Large intestine (tissue), 3 donors: ENCODE measurements at regions not wholly inside any gene's neighbourhood (a gene's known extent, or its start where the extent isn't known, plus 50 kb on each side); places are given as distances from the start of the nearest gene placed in this dataset.
A peak's percentile ranks its signal among the peaks of the same experiment; 100 is the strongest.

Experiments
- DNase-seq, 2 donors: peaks; one replicate each; pipeline versions ENCODE4 v3.0.0 to v3.0.0-alpha.2; 2013
- H3K27ac ChIP-seq: one replicate; pipeline ENCODE4 v1.5.1; 2013; ENCODE audit warnings: low read length
- H3K27me3 ChIP-seq: 2 replicates; pipeline ENCODE4 v1.6.1; 2013; ENCODE audit warnings: low read length; ENCODE audit not compliant: control insufficient read depth, insufficient read depth
- H3K36me3 ChIP-seq: 2 replicates; pipeline ENCODE4 v1.6.1; 2013; ENCODE audit warnings: low read length; ENCODE audit not compliant: control insufficient read depth, insufficient read depth
- H3K4me1 ChIP-seq: one replicate; pipeline ENCODE4 v1.6.1; 2013; ENCODE audit warnings: low read length; ENCODE audit not compliant: control insufficient read depth, insufficient read depth
- H3K4me3 ChIP-seq: one replicate; pipeline ENCODE4 v1.5.1; 2013; ENCODE audit warnings: low read length
- H3K9me3 ChIP-seq: one replicate; pipeline ENCODE4 v1.6.1; 2013; ENCODE audit warnings: mild to moderate bottlenecking, low read depth, low read length, moderate library complexity; ENCODE audit not compliant: control insufficient read depth
- WGBS: methylation state at CpG from one replicate; pipeline ENCODE4 v1.1.5; 2013; ENCODE audit warnings: low lambda C conversion rate; ENCODE audit not compliant: insufficient coverage; 5-methylcytosine and 5-hydroxymethylcytosine counted together

DNA sequence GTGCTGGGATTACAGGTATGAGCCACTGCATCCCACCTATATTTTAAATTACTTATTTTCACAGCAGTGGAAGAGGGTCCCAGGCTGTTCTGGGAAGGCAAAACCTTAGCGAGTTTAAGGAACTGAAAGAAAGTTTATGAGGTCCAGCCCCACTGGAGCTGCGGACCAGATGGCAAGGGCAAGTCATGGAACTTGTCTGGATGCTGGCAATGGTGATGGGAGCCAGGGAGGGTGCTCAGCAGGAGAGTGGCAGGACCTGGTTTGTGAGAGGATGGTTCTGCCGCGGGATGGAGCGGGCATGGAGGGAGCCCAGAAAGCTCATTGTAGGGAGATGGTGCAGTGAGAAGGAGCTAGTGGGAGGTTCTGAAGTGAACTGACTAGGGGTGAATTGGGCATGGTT lies 50.6 kb upstream of the SLC45A1 start:
- no peak overlapping the region for H3K27ac ChIP-seq

DNA sequence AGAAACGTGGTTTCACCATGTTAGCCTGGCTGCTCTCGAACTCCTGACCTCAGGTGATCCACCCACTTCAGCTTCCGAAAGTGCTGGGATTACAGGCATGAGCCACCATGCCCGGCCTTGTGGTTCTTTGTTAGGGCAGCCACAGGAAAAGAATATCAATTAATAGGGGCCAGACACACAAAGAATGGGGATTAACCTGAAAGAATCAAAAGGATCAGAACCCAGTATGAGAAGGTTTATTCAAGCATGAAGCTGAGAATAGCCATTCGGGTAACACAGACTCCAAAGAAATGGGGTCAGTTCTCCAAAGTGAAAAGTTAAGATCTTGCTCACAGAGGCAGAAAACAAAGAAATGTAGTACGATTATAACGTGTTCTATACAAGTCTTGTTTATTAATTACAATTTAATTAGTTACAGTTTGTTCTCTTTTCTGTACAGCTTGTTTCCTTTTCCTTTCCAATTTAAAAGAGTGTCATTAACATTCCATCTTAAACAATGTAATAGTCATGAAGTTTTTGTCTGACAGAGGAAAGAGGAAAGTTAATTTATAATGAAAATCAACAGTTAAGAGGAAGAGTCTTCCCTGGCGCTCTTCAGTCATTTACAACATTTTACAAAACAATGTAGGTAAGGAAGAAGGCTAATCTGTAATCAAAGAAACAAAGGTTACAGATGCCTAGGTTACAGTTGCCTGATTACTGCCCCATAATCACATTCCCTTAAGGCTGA lies 51.3 kb upstream of the SLC45A1 start:
- Histone ChIP-seq H3K27ac (no peak overlapping the region), H3K27me3 (no peaks in the 10 kb centered on the region), H3K36me3 (no peaks in the 10 kb centered on the region), H3K9me3 (no peaks in the 10 kb centered on the region), H3K4me1 (peaks cover 6% of the 10 kb centered on the region), H3K4me3 (no peak overlapping the region)
- WGBS = 43% methylated on average over 3 of the region's 8 CpGs
- no peak for DNase-seq

More for the DNA sequence above, 50.6 kb upstream of the SLC45A1 start:
- no peaks in the 10 kb centered on the region for H3K9me3 ChIP-seq
- no peak overlapping the region for H3K4me3 ChIP-seq
- DNase-seq = no peak
- H3K4me1 ChIP-seq = peaks cover 6% of the 10 kb centered on the region
- no peaks in the 10 kb centered on the region for H3K27me3 ChIP-seq
- no peaks in the 10 kb centered on the region for H3K36me3 ChIP-seq
- 83% methylated on average over 2 of the region's 5 CpGs for WGBS

DNA sequence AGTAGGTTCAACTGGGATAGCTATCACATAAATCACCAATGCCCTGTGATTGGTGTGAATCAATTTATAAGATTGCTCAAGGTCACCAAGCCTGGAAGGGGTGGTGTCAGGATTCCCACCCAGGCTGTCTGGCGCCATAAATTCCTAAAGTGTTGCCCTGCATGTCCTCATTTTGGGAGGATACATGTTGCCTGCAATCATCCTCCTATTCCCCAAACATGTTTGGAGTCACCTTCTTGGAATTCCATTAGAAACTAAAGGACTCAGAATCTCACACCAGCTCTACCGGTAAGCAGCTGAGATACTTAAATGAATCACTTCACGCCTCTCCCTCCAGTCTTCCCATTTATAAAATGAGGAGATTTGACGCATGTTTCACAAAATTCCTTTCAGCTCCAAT lies 54.1 kb upstream of the SLC45A1 start:
- Histone ChIP-seq H3K27ac (no peak overlapping the region), H3K36me3 (no peaks in the 10 kb centered on the region), H3K4me3 (no peak overlapping the region), H3K27me3 (no peaks in the 10 kb centered on the region), H3K4me1 (peaks cover 18% of the 10 kb centered on the region), H3K9me3 (no peaks in the 10 kb centered on the region)
- no peak for DNase-seq
- WGBS = 80% methylated on average over 1 of the region's 4 CpGs

DNA sequence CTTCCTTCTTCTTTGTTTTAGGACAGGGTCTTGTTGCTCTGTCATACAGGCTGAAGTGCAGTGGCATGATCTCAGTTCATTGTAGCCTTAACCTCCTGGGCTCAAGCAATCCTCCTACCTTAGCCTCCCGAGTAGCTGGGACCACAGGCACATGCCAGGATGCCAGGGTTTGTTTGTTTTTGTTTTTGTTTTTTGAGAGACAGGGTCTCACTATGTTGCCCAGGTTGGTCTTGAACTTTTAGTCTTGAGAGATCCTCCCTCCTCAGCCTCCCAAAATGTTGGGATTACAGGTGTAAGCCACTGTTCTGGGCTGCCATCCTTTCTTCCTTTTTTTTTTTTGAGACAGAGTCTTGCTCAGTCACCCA lies 56.5 kb upstream of the SLC45A1 start:
- H3K4me1 ChIP-seq = peaks cover 26% of the 10 kb centered on the region
- no peaks in the 10 kb centered on the region for H3K36me3 ChIP-seq
- no CpG with 5 or more reads among the region's 1 CpG for WGBS
- no peaks in the 10 kb centered on the region for H3K27me3 ChIP-seq
- no peaks in the 10 kb centered on the region for H3K9me3 ChIP-seq
- no peak for DNase-seq
- no peak overlapping the region for H3K27ac ChIP-seq
- H3K4me3 ChIP-seq = no peak overlapping the region

DNA sequence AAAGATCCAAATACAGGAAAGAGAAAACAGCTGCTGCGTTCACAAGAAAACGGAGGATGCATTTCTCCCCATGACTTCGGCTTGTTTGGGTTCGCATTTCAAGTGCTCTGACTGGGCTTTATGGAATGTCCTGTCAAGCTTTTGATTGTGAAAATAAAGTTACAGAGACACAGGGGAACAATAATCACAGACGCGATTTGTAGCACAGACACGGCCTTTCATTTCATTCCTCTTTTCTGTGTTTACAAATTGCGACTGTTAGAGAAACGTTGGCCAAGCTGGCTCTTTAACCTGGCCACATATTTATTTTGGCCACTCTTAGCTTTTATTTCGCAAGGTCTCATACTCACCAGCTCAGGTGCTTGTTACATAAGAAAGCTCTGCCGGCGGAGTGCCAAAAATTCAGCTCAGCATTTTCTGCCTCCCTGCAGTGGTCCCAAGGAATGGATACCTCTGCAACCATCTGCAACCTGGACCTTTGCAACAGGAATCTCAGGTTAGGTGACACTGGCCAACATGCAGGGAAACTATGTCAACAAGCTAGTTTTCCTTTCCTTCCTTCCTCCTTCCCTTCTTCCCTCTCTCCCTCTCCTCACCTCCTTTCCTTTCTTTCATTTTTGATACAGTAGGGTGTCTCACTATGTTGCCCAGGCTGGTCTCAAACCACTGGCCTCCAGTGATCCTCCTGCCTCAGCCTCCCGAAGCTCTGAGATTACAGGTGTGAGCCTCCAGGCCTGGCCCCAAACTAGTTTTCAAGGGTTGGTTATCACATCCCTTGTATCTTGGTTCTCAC lies 58.2 kb upstream of the SLC45A1 start:
- peak overlapping the region; percentile 91 for H3K27ac ChIP-seq
- DNase-seq = peak in 1 of 2 donors; percentile 44
- WGBS = 50% methylated on average over 2 of the region's 13 CpGs
- no peaks in the 10 kb centered on the region for H3K27me3 ChIP-seq
- H3K36me3 ChIP-seq = no peaks in the 10 kb centered on the region
- H3K4me1 ChIP-seq = peaks cover 26% of the 10 kb centered on the region
- H3K9me3 ChIP-seq = no peaks in the 10 kb centered on the region
- H3K4me3 ChIP-seq = peak overlapping the region; percentile 3

DNA sequence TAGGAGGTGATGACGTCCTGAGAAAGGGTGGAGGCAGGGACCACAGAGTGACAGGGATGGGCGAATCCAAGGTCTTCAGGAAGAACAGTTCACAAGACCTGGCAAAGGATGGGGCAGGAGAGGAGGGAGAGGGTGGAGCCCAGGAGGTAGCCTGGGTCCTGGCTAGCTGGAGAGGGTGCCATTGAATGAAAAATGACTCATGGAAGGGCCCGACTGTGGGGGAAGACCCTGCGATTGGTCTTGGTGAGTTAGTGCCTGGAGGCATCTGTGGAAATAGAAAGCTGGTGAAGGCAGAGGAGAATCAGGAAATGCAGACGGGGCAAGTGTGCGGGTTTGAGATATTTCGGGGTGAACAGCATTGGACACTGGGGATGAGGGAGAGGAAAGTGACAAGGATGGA lies 60.3 kb upstream of the SLC45A1 start:
- H3K4me3 ChIP-seq = no peak overlapping the region
- DNase-seq = no peak
- no peaks in the 10 kb centered on the region for H3K27me3 ChIP-seq
- no peaks in the 10 kb centered on the region for H3K36me3 ChIP-seq
- peaks cover 26% of the 10 kb centered on the region for H3K4me1 ChIP-seq
- 100% methylated on average over 3 of the region's 7 CpGs for WGBS
- H3K9me3 ChIP-seq = no peaks in the 10 kb centered on the region
- H3K27ac ChIP-seq = no peak overlapping the region

DNA sequence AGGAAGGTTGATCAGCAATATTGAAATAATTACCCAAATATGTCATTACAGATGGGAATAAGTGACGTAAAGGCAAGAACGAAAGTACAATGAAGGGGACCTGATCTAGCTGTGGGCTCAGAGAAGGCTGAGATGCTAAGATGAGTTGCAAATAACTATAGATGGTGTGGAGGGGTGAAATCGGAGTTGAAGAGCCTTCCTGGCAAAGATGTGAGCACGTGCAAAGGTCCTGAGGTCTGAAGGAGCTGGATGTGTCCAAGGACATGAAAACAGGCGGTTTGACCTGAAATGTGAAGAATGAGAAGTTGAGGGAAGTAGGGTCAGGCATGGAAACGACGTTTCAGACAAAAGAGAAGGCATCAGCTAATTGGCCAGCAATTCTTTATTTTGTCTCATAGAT lies 61.6 kb upstream of the SLC45A1 start:
- H3K4me1 ChIP-seq = peaks cover 26% of the 10 kb centered on the region
- 96% methylated on average over 5 of the region's 7 CpGs for WGBS
- no peaks in the 10 kb centered on the region for H3K27me3 ChIP-seq
- no peak overlapping the region for H3K27ac ChIP-seq
- H3K4me3 ChIP-seq = no peak overlapping the region
- H3K36me3 ChIP-seq = no peaks in the 10 kb centered on the region
- no peaks in the 10 kb centered on the region for H3K9me3 ChIP-seq
- DNase-seq = no peak

DNA sequence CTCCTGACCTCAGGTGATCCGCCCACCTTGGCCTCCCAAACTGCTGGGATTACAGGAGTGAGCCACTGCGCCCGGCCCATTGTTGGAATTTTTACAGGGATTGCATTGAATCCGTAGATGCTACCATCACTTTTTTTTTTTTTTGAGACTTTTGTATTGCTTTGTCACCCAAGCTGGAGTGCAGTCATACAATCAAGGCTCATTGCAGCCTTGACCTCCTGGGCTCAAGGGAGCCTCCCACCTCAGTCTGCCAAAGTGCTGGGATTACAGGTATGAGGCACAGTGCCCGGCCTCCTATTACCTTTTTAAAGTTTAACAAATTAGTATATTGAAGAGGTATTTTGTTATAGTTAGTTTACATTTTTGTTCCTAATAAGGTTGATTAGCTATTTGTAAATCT lies 62.2 kb upstream of the SLC45A1 start:
- 95% methylated on average over 3 of the region's 5 CpGs for WGBS
- DNase-seq = no peak
- H3K4me1 ChIP-seq = peaks cover 26% of the 10 kb centered on the region
- H3K27ac ChIP-seq = no peak overlapping the region
- H3K4me3 ChIP-seq = no peak overlapping the region
- no peaks in the 10 kb centered on the region for H3K27me3 ChIP-seq
- no peaks in the 10 kb centered on the region for H3K9me3 ChIP-seq
- H3K36me3 ChIP-seq = no peaks in the 10 kb centered on the region

DNA sequence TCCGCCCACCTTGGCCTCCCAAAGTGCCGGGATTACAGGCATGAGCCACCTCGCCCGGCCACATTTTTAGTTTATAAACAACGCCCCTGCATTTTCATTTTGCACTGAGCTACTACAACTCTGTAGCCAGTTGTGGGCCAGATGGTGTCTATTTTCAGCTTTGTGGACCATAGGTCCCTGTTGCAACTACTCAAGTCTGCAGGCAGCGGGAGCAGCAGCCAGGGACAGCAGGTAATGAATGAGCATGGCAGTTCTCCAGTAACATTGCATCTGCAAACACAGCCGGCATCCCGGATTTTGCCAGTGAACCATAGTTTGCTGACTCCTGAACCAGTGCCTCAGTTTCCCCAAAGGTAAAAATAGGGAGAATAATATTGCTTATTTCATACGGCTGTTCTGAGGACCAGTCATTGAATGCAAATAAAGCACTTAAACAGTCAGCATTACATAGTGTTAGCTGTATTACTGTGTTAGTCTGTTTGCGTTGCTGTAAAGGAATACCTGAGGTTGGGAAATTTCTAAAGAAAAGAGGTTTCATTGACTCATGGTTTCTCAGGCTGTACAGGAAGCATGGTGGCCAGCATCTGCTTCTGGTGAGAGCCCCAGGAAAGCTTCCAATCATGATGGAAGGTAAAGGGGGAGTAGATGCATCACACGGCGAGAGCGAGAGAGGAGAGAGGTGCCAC lies 65.5 kb upstream of the SLC45A1 start:
- Histone ChIP-seq H3K4me1 (peaks cover 13% of the 10 kb centered on the region), H3K27me3 (no peaks in the 10 kb centered on the region), H3K36me3 (no peaks in the 10 kb centered on the region), H3K27ac (no peak overlapping the region), H3K4me3 (no peak overlapping the region), H3K9me3 (no peaks in the 10 kb centered on the region)
- no CpG with 5 or more reads among the region's 13 CpGs for WGBS
- DNase-seq = no peak

DNA sequence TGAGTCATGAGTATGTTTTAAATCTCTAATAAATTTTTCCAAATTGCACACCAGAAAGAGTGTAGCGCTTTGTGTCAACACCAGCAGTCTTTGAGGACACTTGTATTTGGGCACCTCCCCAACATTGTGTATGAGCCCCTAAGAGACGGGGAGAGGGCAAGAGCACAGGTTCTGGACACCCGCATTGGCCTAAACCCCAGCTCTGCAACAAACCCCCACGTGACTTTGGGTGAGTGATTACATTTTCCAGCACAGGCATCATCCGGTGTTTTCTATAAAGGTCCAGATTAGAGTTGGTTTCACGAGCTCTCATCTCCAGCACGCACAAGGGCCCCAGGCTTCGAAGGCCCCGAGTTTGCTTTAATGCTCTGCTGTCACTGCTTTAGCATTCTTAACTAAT lies 66.3 kb upstream of the SLC45A1 start:
- WGBS = 100% methylated on average over 4 of the region's 9 CpGs
- Histone ChIP-seq H3K36me3 (no peaks in the 10 kb centered on the region), H3K9me3 (no peaks in the 10 kb centered on the region), H3K4me1 (peaks cover 11% of the 10 kb centered on the region), H3K27ac (no peak overlapping the region), H3K4me3 (no peak overlapping the region), H3K27me3 (no peaks in the 10 kb centered on the region)
- no peak for DNase-seq
